ENCODE measurements at regions not wholly inside any gene's neighbourhood (a gene's known extent, or its start where the extent isn't known, plus 50 kb on each side); places are given as distances from the start of the nearest gene placed in this dataset.

DNA sequence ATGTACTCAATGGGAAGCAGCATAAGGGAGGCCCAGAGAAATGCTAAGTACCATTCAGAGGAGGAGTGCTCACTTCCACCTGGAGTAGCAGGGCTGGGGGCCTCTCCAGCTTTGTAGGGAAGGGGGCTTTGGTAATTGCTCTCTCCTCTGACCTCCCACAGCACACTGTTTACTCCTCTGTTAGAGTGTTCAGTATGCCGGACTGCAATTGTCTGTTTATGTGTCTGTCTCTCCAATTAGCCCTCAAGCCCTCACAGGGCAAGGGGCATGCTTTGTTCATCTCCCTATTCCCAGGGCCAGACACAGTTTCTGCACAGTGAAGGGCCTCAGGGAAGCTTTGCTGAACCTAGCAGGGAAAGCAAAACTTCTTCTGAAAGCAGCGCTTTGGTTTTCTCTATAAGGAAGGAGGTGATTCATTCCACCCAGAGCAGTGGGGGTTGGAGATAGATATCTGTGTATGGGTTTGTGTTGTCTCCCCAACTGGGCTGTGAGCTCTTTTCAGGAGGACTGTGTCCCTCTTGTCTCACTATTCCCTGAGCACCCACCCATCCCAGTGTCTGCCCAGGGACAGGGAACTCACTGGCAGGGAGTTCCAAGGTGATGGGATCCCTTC, 50.0 kb upstream of the VMA21 start:
- TF ChIP-seq, protein P1, sequence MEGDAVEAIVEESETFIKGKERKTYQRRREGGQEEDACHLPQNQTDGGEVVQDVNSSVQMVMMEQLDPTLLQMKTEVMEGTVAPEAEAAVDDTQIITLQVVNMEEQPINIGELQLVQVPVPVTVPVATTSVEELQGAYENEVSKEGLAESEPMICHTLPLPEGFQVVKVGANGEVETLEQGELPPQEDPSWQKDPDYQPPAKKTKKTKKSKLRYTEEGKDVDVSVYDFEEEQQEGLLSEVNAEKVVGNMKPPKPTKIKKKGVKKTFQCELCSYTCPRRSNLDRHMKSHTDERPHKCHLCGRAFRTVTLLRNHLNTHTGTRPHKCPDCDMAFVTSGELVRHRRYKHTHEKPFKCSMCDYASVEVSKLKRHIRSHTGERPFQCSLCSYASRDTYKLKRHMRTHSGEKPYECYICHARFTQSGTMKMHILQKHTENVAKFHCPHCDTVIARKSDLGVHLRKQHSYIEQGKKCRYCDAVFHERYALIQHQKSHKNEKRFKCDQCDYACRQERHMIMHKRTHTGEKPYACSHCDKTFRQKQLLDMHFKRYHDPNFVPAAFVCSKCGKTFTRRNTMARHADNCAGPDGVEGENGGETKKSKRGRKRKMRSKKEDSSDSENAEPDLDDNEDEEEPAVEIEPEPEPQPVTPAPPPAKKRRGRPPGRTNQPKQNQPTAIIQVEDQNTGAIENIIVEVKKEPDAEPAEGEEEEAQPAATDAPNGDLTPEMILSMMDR (IDR thresholded peaks at IDR 0.05): no peak
- TF ChIP-seq POLR2AphosphoS5 (IDR thresholded peaks at IDR 0.05; ENCODE audit: low read depth, low read length): no peak

Measured in SK-N-SH (cell line).